CD4-positive, alpha-beta T cell treated with Interleukin-17A for 1 hour (primary cell): ENCODE measurements at regions not wholly inside any gene's neighbourhood (a gene's known extent, or its start where the extent isn't known, plus 50 kb on each side); places are given as distances from the start of the nearest gene placed in this dataset.
"Not testable (repeated sequence)": the region's sequence is repeated elsewhere in the genome, so short reads cannot be mapped to it uniquely, and the experiment has no call there.

Experiments
- DNase-seq: peaks from one replicate; pipeline ENCODE4 v3.0.0-alpha.2; 2020

DNA sequence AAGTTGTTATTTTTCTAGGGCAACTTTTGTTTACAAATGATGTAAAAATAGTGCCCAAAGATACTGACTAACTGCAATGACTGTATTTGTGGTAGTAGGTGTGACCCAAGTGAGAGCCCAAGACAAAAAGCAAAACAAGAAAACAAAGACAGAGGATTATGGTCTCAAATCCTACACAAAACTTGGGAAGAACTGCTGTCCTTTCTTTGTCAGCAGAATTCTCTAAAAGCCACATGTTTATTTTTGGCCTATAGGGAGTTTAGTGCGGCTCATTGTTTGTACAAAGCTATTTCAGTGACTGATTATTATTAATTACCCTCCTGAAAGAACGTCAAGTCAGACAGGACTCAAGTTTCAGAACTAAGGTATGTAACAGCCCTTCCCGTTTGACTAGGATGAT is 509.2 kb upstream of the SLC35B3 start:
- DNase-seq = no peak

DNA sequence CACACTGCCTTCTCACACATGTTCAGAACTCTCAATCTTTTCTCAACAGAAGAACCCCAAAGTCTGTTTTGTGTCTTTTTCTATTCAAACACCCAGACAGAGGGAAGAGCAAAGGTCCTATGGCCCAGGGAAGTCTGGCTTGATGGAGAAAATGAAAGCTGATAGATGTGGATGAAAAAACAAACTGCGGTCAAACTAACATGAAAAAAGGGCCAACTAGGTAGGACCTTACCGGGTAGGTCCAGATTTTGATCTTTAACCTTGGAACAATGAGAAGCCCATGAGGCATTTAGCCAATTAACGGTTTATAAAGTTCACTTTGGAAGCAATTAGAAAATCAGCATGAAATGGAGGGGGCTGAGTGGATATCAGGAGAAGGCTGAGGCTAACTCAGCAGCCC is 507.7 kb upstream of the SLC35B3 start:
- DNase-seq = no peak

DNA sequence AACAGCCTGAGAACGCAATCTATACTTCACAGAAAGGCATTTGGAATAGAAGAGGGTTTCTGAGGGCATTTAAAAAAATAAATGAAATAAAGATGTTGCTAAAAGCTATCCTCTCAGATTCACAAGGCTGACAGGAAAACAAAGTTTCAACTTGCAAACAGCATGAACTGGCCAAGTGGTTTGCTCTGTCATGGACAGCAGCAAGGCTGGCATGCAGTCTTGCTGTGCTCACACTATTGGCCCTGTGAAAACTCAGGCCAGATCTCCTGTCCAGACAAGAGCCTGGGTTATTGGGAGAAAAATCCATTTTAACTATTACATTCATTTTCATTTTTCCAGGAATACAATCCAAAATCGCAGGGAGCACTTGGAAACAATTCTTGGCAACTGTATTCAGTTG is 506.2 kb upstream of the SLC35B3 start:
- DNase-seq = no peak

DNA sequence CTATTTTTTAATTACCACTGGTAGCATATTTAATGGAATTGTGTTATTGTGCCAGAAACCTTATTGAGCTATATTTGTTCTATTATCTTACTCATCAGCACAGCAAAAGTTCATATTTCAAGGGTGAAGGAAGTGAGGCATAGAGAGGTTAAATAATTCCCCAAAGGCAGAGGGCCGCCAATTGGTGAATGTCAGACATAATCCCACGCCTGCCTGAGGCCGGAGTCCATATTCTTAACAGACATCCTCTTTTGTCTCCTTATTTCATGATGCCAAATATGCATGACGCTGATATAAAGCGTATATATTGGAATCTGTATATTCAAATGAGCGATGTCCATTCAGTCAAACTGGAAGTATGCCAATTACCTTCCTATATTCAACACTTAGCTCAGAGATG is 505.0 kb upstream of the SLC35B3 start:
- no peak for DNase-seq

DNA sequence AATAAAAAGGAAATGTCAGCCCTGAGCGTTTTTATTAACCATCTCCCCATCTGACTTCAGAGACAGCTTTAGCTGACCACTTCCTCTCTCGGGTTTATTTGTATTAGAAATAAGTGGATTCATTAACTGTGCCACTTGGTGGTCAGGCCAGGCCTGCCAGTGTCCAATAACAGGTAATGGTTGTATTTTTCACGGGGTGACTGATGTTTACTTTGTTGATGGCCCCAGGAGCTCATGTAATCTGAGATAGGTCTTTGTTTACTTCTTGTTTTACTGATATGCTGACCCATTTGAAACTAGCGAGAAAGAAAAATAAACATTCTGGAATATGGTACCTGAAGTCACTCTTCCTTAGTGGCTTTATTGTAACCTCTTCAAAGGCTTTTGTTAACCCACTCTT is 504.3 kb upstream of the SLC35B3 start:
- no peak for DNase-seq

DNA sequence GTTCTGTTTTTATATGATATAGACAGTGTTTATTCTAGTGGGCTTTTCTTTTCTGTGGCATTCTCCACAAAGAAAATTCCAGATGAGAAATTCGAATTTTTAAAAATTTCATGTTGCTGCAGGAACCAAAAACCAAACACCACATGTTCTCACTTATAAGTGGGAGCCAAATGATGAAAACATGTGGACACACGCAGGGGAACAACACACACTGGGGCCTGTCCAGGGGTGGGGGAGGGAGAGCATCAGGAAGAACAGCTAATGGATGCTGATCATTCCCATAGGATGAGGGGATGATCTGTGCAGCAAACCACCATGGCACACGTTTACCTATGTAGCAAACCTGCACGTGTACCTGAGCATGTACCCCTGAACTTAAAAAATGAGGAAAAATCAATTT is 499.0 kb upstream of the SLC35B3 start:
- no peak for DNase-seq

DNA sequence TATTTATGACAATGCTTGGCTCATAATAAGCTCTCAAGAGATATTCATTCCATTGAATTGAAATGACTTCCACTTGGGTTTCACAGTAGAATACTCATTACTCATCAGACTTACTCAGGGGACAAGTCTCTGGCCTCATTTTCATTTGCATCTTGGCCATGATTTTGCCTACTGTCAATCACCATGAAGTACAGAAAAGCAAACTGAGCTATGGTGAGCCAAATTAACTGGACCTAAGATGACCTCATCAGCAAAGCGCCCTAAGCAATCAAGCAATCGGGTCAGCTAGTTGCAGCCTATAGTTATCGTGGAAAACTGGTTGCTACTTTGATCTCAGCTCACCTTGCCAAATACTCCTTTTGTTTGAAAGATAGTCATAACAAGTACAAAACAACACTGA is 494.7 kb upstream of the SLC35B3 start:
- no peak for DNase-seq

DNA sequence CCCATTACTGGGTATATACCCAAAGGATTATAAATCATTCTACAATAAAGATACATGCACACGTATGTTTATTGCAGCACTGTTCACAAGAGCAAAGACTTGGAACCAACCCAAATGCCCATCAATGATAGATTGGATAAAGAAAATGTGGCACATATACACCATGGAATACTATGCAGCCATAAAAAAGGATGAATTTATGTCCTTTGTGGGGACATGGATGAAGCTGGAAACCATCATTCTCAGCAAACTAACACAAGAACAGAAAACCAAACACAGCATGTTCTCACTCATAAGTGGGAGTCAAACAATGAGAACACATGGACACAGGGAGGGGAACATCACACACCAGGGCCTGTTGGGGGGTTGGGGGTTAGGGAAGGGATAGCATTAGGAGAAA is 484.9 kb upstream of the SLC35B3 start:
- DNase-seq = not testable (repeated sequence)

DNA sequence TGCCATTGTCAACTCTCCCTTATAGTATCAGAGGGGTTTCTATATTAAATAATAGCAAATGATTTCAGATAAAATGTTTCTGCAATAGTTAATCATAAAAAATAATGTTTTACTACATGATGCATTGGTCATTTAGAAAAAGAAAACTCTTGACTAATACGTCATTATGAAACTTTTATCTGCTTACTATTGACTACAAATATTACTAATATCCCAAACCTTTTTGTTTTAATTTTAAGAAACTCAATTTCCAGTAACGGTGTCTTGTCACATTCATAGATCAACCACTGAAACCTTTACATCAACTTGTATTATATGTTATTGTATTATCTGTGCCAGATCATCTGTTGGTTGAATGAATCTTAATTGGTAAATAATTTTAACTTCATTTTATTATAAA is 482.9 kb upstream of the SLC35B3 start:
- DNase-seq = no peak

DNA sequence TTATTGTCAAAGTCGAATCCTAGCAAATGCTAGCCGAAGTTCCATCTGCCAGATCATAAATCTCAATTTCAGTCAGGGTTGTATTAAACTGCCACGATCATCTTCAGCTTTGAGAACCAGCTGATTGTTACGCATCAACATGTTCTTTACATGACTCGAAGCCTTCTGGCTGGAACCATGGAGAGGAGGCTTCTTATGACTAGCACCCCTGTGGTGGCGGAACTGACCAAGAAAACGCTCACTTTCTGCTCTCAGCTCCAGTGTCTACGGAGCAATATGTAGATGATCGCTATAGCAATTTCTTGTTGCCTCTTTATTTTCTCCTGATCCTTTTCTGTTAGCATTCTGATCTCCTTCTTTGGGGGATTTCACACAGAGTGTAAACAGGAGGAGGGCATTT is 479.4 kb upstream of the SLC35B3 start:
- no peak for DNase-seq

DNA sequence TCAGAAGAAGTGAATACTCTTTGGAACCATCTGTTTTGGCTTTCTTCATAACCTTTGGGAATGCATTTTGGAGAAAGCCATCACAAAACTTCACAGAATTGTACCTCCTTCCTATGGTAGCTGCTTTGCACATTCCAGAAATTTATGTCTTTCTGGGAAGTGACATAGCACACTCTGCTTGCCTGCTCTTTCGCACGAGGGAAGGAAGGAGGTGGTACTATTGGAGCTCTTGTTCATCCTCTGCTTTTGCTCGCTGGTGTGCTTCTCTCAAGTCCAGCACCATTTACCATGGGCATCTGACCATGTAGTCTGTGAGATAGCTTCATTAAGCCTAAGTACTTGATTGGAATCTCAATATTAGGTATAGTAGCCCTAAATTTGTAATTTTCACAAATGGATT is 473.3 kb upstream of the SLC35B3 start:
- no peak for DNase-seq

DNA sequence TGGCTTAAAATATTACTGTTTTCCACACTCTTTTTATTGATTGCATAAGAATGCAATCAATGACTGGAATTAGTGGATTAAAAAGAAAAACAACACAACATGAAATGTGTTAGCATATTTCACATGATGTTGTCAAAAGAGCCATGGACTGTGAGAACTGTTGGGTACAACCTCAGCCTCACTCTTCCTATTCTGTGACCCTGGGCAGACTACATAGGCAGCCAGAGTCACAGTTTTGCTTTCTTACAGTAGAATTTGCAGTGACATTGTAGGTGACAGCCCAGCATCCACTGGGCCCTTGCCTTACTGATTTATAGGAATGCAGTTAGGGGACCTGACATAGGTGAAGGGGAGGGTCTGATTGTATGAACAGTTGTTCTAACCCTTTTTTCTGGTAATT is 471.4 kb upstream of the SLC35B3 start:
- DNase-seq = no peak

DNA sequence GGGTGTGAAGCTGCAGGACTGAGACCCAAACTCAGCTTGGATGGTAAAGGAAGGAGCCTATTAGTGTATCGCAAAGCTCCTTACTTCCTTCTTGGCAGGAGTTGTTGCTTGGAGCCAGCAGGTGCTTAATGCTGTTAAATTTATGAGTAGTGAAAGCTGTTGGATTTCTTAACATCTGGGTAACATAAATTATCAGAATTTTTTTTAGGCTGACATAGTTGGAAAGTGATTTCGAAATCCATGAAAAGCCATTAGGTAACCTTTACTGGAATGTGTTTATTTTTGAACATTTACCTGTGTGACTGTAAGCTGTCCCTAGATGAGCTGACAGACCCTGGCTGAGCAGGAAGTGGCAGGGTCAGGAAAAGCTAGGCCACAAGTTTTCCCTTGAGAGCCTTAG is 470.4 kb upstream of the SLC35B3 start:
- no peak for DNase-seq

DNA sequence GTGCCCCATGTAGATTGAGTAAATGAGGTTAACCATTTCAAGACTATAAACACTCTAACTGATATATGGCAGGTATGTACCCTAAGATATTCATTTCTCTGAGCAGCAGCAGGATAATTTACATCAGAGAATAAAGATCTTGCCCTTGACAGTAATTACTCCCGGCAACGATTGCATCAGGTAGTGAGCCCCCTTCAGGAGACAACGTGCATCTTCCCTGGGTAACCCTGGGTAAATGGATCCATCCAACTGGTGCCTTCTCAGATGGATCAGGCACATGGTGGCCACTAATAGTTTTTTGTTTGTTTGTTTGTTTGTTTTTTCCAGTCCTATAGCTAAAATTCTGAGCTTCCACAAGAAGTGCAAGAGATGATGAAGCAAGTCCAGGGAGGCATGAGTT is 469.4 kb upstream of the SLC35B3 start:
- no peak for DNase-seq

DNA sequence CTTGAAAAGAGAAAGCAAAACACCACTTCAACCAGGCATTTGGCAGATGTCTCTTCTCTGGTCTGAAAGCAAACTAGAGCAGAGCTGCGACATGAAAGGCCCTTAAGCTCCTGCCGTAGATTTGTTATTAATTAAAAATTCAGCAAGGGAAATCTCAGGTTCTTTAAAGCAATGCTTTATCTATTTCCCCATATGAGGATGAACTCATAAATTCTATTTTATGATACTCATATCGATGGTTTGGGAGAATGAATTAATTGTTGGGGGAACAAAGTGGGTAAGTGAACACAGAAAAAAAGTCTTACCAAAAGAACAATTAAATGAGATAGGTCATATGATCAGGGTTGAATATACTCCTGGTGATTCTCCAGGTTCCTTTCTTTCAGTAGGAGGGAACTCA is 464.7 kb upstream of the SLC35B3 start:
- DNase-seq = no peak

DNA sequence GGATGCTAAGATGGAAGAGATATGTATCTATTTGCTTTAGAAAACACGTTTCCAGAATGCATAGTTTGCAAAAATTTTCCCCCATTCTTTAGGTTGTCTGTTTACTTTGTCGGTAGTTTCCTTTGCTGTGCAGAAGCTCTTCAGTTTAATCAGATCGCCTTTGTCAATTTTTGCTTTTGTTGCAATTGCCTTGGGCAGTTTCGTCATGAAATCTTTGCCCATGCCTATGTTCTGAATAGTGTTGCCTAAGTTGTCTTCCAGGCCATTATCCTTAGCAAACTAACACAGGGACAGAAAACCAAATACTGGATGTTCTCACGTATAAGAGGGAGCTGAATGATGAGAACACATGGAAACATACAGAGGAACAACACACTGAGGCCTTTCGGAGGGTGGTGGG is 454.2 kb upstream of the SLC35B3 start:
- no peak for DNase-seq

DNA sequence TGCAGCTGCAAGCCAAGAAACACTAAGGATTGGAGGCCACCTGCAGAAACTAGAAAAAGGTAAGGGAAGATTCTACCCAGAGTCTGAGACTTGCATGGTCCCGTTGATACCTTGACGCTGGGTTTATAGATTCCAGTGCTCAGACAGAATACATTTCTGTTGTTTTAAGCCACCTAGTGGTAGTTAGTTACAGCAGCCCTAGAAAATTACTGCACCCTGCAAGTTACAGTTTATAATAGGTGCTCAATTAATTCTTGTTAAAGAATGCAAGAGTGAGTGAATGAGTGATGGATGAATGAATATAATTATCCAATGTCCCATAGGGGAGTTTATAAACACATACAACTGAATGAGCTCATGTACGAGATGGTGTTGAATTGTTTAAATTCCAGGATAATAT is 453.1 kb upstream of the SLC35B3 start:
- DNase-seq = no peak

DNA sequence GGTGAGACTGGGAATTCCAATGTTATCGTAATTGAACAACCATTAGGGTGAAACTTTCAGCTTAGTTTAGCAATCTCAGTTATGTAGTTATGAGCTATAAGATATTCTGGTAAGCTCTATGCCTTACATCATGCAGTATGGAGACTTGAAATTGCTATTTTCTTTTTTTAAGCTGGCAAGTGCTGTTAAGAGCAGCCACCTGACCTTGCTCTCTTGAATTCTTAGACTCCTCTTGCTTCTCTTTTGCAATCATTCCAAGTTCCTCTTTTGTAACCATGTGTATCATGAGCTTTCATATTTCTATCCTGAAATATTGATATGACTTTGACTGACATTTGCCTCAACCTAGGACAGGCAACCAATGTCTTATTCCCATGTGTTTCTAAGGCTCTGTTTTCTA is 446.3 kb upstream of the SLC35B3 start:
- no peak for DNase-seq

DNA sequence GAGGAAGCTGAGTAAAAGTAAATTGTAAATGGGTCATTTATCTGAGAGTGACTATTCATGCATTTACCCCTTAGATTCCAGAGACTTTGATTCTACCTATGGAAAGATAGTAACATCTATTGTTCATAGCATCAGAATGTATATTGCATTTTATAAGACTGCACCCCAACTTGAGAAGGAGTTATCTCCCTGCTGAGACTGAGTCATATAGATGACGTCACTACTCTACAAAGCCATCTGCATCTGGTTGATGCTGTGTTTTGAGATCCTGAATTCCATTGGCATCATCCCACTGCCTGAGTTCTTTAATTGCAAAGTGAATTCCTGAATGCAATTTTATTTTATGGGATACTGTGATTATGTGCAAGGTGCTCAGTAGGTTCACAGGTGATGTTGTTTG is 444.0 kb upstream of the SLC35B3 start:
- DNase-seq = no peak

DNA sequence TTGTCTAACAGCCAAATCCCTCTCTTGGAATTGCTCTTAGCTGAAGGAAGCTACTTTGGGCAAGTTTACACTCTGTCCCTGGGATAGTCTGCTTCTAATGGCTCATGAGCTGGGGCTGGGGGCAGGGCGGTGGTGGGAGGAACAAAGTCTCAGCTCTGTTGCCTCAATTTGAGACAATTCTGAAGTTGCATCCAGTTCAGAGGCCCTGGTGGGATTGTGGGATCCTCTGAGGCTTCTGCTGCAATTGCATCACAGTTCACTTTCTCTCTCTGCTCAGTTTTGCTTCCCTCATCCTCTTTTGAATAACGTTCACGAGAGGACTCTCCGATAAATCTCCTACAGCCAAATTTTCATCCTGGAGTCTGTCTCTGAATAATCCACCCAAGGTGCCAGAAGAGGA is 440.6 kb upstream of the SLC35B3 start:
- DNase-seq = no peak

DNA sequence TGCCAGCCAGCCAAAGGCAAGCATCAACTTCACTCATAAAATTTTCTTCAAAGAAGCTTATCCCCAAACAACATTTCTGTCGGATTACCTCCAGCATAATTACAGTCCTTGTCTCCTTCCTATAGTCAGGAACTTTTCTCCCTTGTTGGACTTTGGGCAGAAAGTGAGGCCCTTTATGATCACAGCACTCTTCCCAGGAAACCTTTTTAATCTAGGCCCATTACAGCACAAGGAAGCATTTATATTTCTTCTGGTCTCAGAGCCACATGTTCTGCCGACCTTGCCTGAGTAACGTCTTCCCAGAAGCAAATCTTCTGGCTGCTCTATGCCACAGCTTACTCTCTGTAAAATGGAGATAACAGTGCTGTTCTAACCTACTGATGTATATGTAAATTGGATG is 437.2 kb upstream of the SLC35B3 start:
- no peak for DNase-seq

DNA sequence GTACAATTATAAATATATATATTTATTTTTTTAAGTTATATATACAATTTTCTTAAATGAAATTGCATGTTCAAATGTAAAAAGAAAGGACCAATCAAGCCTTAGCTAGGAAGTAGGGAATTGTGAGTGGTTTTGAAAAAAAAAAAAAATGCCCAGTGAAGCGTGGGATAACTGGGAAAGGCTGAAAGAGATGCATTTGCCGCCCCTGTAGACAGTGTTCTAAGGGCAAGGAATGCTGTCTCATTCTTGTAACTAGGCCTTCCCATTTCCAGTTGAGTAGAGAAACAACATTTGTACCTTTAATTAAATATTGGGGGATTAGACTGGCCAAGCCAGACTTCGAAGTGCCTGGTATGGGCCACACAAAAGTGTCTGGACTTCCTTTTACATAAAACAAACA is 430.1 kb upstream of the SLC35B3 start:
- DNase-seq = no peak

DNA sequence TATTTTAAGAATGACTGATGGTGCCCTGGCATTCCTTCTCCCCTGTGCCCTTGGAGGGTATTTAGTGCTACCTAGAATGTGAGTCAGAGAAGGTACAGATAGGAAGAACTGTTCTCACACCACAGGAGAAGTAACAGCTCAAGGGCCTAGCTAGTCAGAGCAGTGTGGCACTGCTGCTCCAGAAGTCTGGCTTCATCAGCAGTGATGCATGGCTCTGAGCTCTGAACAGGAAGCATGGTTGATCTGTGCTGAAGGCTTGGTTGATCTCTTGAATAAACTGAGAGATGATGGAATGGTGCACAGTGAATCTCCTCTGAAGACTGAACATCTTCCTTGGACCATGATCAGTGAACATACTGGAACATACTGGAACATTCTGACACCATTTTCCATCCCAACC is 425.3 kb upstream of the SLC35B3 start:
- no peak for DNase-seq

DNA sequence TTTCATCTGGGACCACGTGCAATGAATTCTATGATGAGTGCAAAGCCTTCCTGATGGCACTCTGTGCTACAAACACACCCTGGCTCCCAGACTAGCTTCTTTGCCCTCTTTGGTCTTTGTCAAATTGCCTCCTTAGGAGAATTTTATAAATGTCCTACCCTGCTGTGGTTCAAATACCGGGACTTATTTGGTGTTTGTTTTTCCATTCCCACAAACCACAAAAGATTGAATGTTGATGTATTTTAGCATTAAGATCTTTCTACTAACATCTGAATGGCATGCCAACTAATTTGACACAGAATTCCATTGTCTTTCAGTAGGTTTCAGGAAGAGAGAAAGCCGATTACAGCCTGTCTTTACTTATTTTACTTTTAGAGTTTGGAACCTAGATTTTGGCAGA is 424.2 kb upstream of the SLC35B3 start:
- DNase-seq = no peak

DNA sequence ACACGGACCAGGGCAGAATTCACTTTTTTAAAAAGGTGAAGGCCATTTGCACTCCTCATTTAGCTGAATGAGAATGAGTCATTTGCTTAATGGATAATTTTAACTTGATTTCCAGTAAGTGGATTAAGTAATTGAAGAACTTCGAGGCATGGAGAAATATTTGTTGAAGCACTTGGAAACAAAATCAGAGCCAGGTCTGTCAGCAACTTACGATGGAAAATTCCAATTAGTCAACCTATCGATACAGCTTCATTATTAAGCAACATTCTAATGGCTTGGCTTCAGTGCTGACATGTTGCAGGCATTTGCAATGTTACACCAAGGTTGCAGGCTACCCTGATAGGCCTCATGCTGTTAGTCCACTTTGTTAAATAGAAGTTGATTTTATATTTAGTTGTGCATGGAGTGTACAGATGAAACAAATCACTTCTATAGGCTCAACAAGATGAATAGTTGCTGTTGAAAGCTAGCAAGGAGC is 423.5 kb upstream of the SLC35B3 start:
- DNase-seq = no peak

DNA sequence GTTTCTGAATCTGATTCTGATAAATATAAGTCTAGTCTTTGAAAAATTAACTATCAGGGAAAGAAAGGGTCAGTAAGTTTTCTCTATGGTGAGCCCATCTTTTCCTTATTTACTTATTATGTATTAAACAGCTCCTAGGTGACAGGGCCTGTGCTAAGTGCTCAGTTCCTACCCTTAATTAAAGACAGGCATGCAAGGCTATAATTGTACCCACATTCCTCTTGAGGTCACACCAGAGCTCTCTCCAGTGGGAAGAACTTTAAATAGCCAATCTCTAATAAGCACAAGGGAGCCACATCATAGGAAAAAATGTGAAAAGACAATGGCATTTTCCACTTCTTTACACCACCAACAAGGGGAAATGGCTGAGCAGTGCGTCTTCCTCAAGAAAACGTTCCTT is 421.8 kb upstream of the SLC35B3 start:
- no peak for DNase-seq
